ENCODE measurements at regions not wholly inside any gene's neighbourhood (a gene's known extent, or its start where the extent isn't known, plus 50 kb on each side); places are given as distances from the start of the nearest gene placed in this dataset.

GRCh38 chr9:108333530-108333983, 522.2 kb downstream of the ACTL7B start:
- intact Hi-C loops (cut with micrococcal nuclease) = no loop called here
- DNase-seq (ENCODE audit: low spot score) = no peak
- Mint-ChIP-seq H3K9me3 (peaks cover 10% of the 10 kb centered on the region), H3K36me3 (ENCODE audit: low read depth) (no peaks in the 10 kb centered on the region), H3K27ac (no peak overlapping the region), H3K4me1 (ENCODE audit: low read depth) (no peaks in the 10 kb centered on the region), H3K27me3 (ENCODE audit: insufficient read depth) (no peaks in the 10 kb centered on the region), H3K4me3 (no peak overlapping the region)

- intact Hi-C loops (cut with micrococcal nuclease) = no loop called here
- H3K27me3 Mint-ChIP-seq (ENCODE audit: insufficient read depth) = no peaks in the 10 kb centered on the region
- no peaks in the 10 kb centered on the region for H3K36me3 Mint-ChIP-seq (ENCODE audit: low read depth)
- no peak for DNase-seq (ENCODE audit: low spot score)
- no peaks in the 10 kb centered on the region for H3K4me1 Mint-ChIP-seq (ENCODE audit: low read depth)
- peaks cover 25% of the 10 kb centered on the region for H3K9me3 Mint-ChIP-seq
- H3K27ac Mint-ChIP-seq = no peak overlapping the region
- no peak overlapping the region for H3K4me3 Mint-ChIP-seq
Observed at GRCh38 chr9:108331596-108331995, 524.2 kb downstream of the ACTL7B start.

GRCh38 chr9:108325406-108325805, 530.4 kb downstream of the ACTL7B start:
- Mint-ChIP-seq H3K4me3 (no peak overlapping the region), H3K27ac (no peak overlapping the region), H3K4me1 (ENCODE audit: low read depth) (no peaks in the 10 kb centered on the region), H3K36me3 (ENCODE audit: low read depth) (no peaks in the 10 kb centered on the region), H3K9me3 (peaks cover 30% of the 10 kb centered on the region), H3K27me3 (ENCODE audit: insufficient read depth) (no peaks in the 10 kb centered on the region)
- intact Hi-C loops (cut with micrococcal nuclease) = no loop called here
- no peak for DNase-seq (ENCODE audit: low spot score)

GRCh38 chr9:108323615-108324014, 532.2 kb downstream of the ACTL7B start:
- Mint-ChIP-seq H3K27me3 (ENCODE audit: insufficient read depth) (no peaks in the 10 kb centered on the region), H3K4me3 (no peak overlapping the region), H3K4me1 (ENCODE audit: low read depth) (no peaks in the 10 kb centered on the region), H3K9me3 (peaks cover 21% of the 10 kb centered on the region), H3K27ac (no peak overlapping the region), H3K36me3 (ENCODE audit: low read depth) (no peaks in the 10 kb centered on the region)
- DNase-seq (ENCODE audit: low spot score) = no peak
- intact Hi-C loops (cut with micrococcal nuclease) = no loop called here

GRCh38 chr9:108322326-108323098, 533.3 kb downstream of the ACTL7B start:
- Mint-ChIP-seq H3K4me1 (ENCODE audit: low read depth) (no peaks in the 10 kb centered on the region), H3K27ac (no peak overlapping the region), H3K36me3 (ENCODE audit: low read depth) (no peaks in the 10 kb centered on the region), H3K4me3 (no peak overlapping the region), H3K9me3 (peaks cover 10% of the 10 kb centered on the region), H3K27me3 (ENCODE audit: insufficient read depth) (no peaks in the 10 kb centered on the region)
- intact Hi-C loops (cut with micrococcal nuclease) = no loop called here
- no peak for DNase-seq (ENCODE audit: low spot score)

GRCh38 chr9:108316630-108317029, 539.2 kb downstream of the ACTL7B start:
- H3K36me3 Mint-ChIP-seq (ENCODE audit: low read depth) = no peaks in the 10 kb centered on the region
- H3K27me3 Mint-ChIP-seq (ENCODE audit: insufficient read depth) = no peaks in the 10 kb centered on the region
- H3K4me3 Mint-ChIP-seq = no peak overlapping the region
- intact Hi-C loops (cut with micrococcal nuclease) = no loop called here
- no peaks in the 10 kb centered on the region for H3K4me1 Mint-ChIP-seq (ENCODE audit: low read depth)
- DNase-seq (ENCODE audit: low spot score) = no peak
- H3K9me3 Mint-ChIP-seq = no peaks in the 10 kb centered on the region
- H3K27ac Mint-ChIP-seq = no peak overlapping the region

- H3K27me3 Mint-ChIP-seq (ENCODE audit: insufficient read depth) = no peaks in the 10 kb centered on the region
- H3K36me3 Mint-ChIP-seq (ENCODE audit: low read depth) = no peaks in the 10 kb centered on the region
- no peak overlapping the region for H3K4me3 Mint-ChIP-seq
- H3K9me3 Mint-ChIP-seq = no peaks in the 10 kb centered on the region
- DNase-seq (ENCODE audit: low spot score) = no peak
- no peak overlapping the region for H3K27ac Mint-ChIP-seq
- intact Hi-C loops (cut with micrococcal nuclease) = no loop called here
- H3K4me1 Mint-ChIP-seq (ENCODE audit: low read depth) = no peaks in the 10 kb centered on the region
Observed at GRCh38 chr9:108316066-108316465, 539.7 kb downstream of the ACTL7B start.

GRCh38 chr9:108311745-108312144, 544.0 kb downstream of the ACTL7B start:
- H3K27me3 Mint-ChIP-seq (ENCODE audit: insufficient read depth) = no peaks in the 10 kb centered on the region
- no peaks in the 10 kb centered on the region for H3K9me3 Mint-ChIP-seq
- H3K4me3 Mint-ChIP-seq = no peak overlapping the region
- no peaks in the 10 kb centered on the region for H3K36me3 Mint-ChIP-seq (ENCODE audit: low read depth)
- intact Hi-C loops (cut with micrococcal nuclease) = no loop called here
- H3K4me1 Mint-ChIP-seq (ENCODE audit: low read depth) = no peaks in the 10 kb centered on the region
- no peak for DNase-seq (ENCODE audit: low spot score)
- H3K27ac Mint-ChIP-seq = no peak overlapping the region

- intact Hi-C loops (cut with micrococcal nuclease) = no loop called here
- Mint-ChIP-seq H3K4me3 (no peak overlapping the region), H3K27ac (no peak overlapping the region), H3K36me3 (ENCODE audit: low read depth) (no peaks in the 10 kb centered on the region), H3K9me3 (no peaks in the 10 kb centered on the region), H3K27me3 (ENCODE audit: insufficient read depth) (no peaks in the 10 kb centered on the region), H3K4me1 (ENCODE audit: low read depth) (no peaks in the 10 kb centered on the region)
- no peak for DNase-seq (ENCODE audit: low spot score)
Observed at GRCh38 chr9:108310202-108310601, 545.6 kb downstream of the ACTL7B start.

- no peaks in the 10 kb centered on the region for H3K4me1 Mint-ChIP-seq (ENCODE audit: low read depth)
- H3K9me3 Mint-ChIP-seq = no peaks in the 10 kb centered on the region
- no peaks in the 10 kb centered on the region for H3K27me3 Mint-ChIP-seq (ENCODE audit: insufficient read depth)
- DNase-seq (ENCODE audit: low spot score) = no peak
- H3K27ac Mint-ChIP-seq = no peak overlapping the region
- H3K4me3 Mint-ChIP-seq = no peak overlapping the region
- intact Hi-C loops (cut with micrococcal nuclease) = no loop called here
- H3K36me3 Mint-ChIP-seq (ENCODE audit: low read depth) = no peaks in the 10 kb centered on the region
Observed at GRCh38 chr9:108300306-108301287, 555.2 kb downstream of the ACTL7B start.

GRCh38 chr9:108297073-108297472, 558.7 kb downstream of the ACTL7B start:
- DNase-seq (ENCODE audit: low spot score) = no peak
- Mint-ChIP-seq H3K4me3 (no peak overlapping the region), H3K27ac (no peak overlapping the region), H3K9me3 (peaks cover 5% of the 10 kb centered on the region), H3K36me3 (ENCODE audit: low read depth) (no peaks in the 10 kb centered on the region), H3K27me3 (ENCODE audit: insufficient read depth) (no peaks in the 10 kb centered on the region), H3K4me1 (ENCODE audit: low read depth) (no peaks in the 10 kb centered on the region)
- intact Hi-C loops (cut with micrococcal nuclease) = no loop called here

- Mint-ChIP-seq H3K4me3 (no peak overlapping the region), H3K36me3 (ENCODE audit: low read depth) (no peaks in the 10 kb centered on the region), H3K27me3 (ENCODE audit: insufficient read depth) (no peaks in the 10 kb centered on the region), H3K4me1 (ENCODE audit: low read depth) (no peaks in the 10 kb centered on the region), H3K27ac (no peak overlapping the region), H3K9me3 (peaks cover 5% of the 10 kb centered on the region)
- DNase-seq (ENCODE audit: low spot score) = no peak
- intact Hi-C loops (cut with micrococcal nuclease) = no loop called here
Observed at GRCh38 chr9:108296056-108296455, 559.7 kb downstream of the ACTL7B start.

- intact Hi-C loops (cut with micrococcal nuclease) = no loop called here
Observed at GRCh38 chr9:108291586-108291932, 564.2 kb downstream of the ACTL7B start.

More at GRCh38 chr9:108291586-108291932, 564.2 kb downstream of the ACTL7B start:
- H3K27ac Mint-ChIP-seq = no peak overlapping the region
- no peaks in the 10 kb centered on the region for H3K4me1 Mint-ChIP-seq (ENCODE audit: low read depth)
- DNase-seq (ENCODE audit: low spot score) = no peak
- no peak overlapping the region for H3K4me3 Mint-ChIP-seq
- no peaks in the 10 kb centered on the region for H3K27me3 Mint-ChIP-seq (ENCODE audit: insufficient read depth)
- peaks cover 5% of the 10 kb centered on the region for H3K9me3 Mint-ChIP-seq
- H3K36me3 Mint-ChIP-seq (ENCODE audit: low read depth) = no peaks in the 10 kb centered on the region

Data from activated T-helper 1 cell treated with anti-CD3 and anti-CD28 coated beads, Interleukin-12 subunit alpha, Interleukin-12 subunit beta, Interleukin-2, Interleukin-4 antibody, amounts not matched to agents 30 ng/mL and 10 ng/mL and 1 ng/mL, durations not matched to agents 14 hours and 24 hours and 36 hours (primary cell).